ENCODE measurements at regions not wholly inside any gene's neighbourhood (a gene's known extent, or its start where the extent isn't known, plus 50 kb on each side); places are given as distances from the start of the nearest gene placed in this dataset.

- H3K4me3 ChIP-seq (ENCODE audit: low read length): no peak overlapping the region
- no peak overlapping the region for H3K4me2 ChIP-seq (ENCODE audit: low read depth, low read length)
- no peaks in the 10 kb centered on the region for H3K79me2 ChIP-seq (ENCODE audit: low read length)
- H4K20me1 ChIP-seq (ENCODE audit: insufficient read depth, low read length): no peaks in the 10 kb centered on the region
- H3K9me3 ChIP-seq (replicated peaks; ENCODE audit: insufficient read depth, low read length): no peaks in the 10 kb centered on the region
- no peak overlapping the region for H2AFZ ChIP-seq (ENCODE audit: low read length)
- H3K4me1 ChIP-seq (ENCODE audit: low read length): no peaks in the 10 kb centered on the region
- no peaks in the 10 kb centered on the region for H3K36me3 ChIP-seq (replicated peaks; ENCODE audit: insufficient read depth, low read length)
- H3K27me3 ChIP-seq (replicated peaks; ENCODE audit: insufficient read depth, low read length): no peaks in the 10 kb centered on the region
- H3K27ac ChIP-seq (ENCODE audit: low read length): no peak overlapping the region
- H3K9me2 ChIP-seq (replicated peaks; ENCODE audit: insufficient read depth, low read length): no peaks in the 10 kb centered on the region
- TF ChIP-seq EZH2phosphoT487 (IDR thresholded peaks at IDR 0.05; ENCODE audit: low read length) (no peak), EZH2 (optimal IDR thresholded peaks at IDR 0.05; ENCODE audit: low read depth, low read length) (no peak), CTCF (IDR thresholded peaks at IDR 0.05; ENCODE audit: low read length) (no peak)
- no peak for DNase-seq
- no peak overlapping the region for H3K9ac ChIP-seq (ENCODE audit: low read length)
- no peaks in the 10 kb centered on the region for H3F3A ChIP-seq (ENCODE audit: insufficient read depth, low read length)
Observed at GRCh38 chr6:140140891-140141290, 766.4 kb upstream of the CITED2 start.

GRCh38 chr6:140138311-140139010 is 764.0 kb upstream of the CITED2 start:
- H3K9me2 ChIP-seq (replicated peaks; ENCODE audit: insufficient read depth, low read length): no peaks in the 10 kb centered on the region
- no peaks in the 10 kb centered on the region for H4K20me1 ChIP-seq (ENCODE audit: insufficient read depth, low read length)
- H2AFZ ChIP-seq (ENCODE audit: low read length): no peak overlapping the region
- H3K9me3 ChIP-seq (replicated peaks; ENCODE audit: insufficient read depth, low read length): no peaks in the 10 kb centered on the region
- no peak overlapping the region for H3K4me3 ChIP-seq (ENCODE audit: low read length)
- H3K4me1 ChIP-seq (ENCODE audit: low read length): no peaks in the 10 kb centered on the region
- H3K36me3 ChIP-seq (replicated peaks; ENCODE audit: insufficient read depth, low read length): no peaks in the 10 kb centered on the region
- no peak overlapping the region for H3K4me2 ChIP-seq (ENCODE audit: low read depth, low read length)
- no peak overlapping the region for H3K9ac ChIP-seq (ENCODE audit: low read length)
- H3F3A ChIP-seq (ENCODE audit: insufficient read depth, low read length): no peaks in the 10 kb centered on the region
- TF ChIP-seq CTCF (IDR thresholded peaks at IDR 0.05; ENCODE audit: low read length) (no peak), EZH2 (optimal IDR thresholded peaks at IDR 0.05; ENCODE audit: low read depth, low read length) (no peak)
- no peak for DNase-seq
- no peaks in the 10 kb centered on the region for H3K79me2 ChIP-seq (ENCODE audit: low read length)
- no peaks in the 10 kb centered on the region for H3K27me3 ChIP-seq (replicated peaks; ENCODE audit: insufficient read depth, low read length)
- no peak overlapping the region for H3K27ac ChIP-seq (ENCODE audit: low read length)

- H3K4me2 ChIP-seq (ENCODE audit: low read depth, low read length): no peak overlapping the region
- no peaks in the 10 kb centered on the region for H3K79me2 ChIP-seq (ENCODE audit: low read length)
- H3K4me1 ChIP-seq (ENCODE audit: low read length): no peaks in the 10 kb centered on the region
- no peak overlapping the region for H3K27ac ChIP-seq (ENCODE audit: low read length)
- no peaks in the 10 kb centered on the region for H3K36me3 ChIP-seq (replicated peaks; ENCODE audit: insufficient read depth, low read length)
- H3K9me2 ChIP-seq (replicated peaks; ENCODE audit: insufficient read depth, low read length): no peaks in the 10 kb centered on the region
- H2AFZ ChIP-seq (ENCODE audit: low read length): no peak overlapping the region
- TF ChIP-seq EZH2 (optimal IDR thresholded peaks at IDR 0.05; ENCODE audit: low read depth, low read length) (no peak), CTCF (IDR thresholded peaks at IDR 0.05; ENCODE audit: low read length) (no peak), EZH2phosphoT487 (IDR thresholded peaks at IDR 0.05; ENCODE audit: low read length) (no peak)
- H3K4me3 ChIP-seq (ENCODE audit: low read length): no peak overlapping the region
- H3F3A ChIP-seq (ENCODE audit: insufficient read depth, low read length): no peaks in the 10 kb centered on the region
- H3K9ac ChIP-seq (ENCODE audit: low read length): no peak overlapping the region
- no peaks in the 10 kb centered on the region for H3K27me3 ChIP-seq (replicated peaks; ENCODE audit: insufficient read depth, low read length)
- no peaks in the 10 kb centered on the region for H4K20me1 ChIP-seq (ENCODE audit: insufficient read depth, low read length)
- DNase-seq: no peak
- H3K9me3 ChIP-seq (replicated peaks; ENCODE audit: insufficient read depth, low read length): no peaks in the 10 kb centered on the region
Observed at GRCh38 chr6:140134224-140134623, 759.8 kb upstream of the CITED2 start.
